ENCODE measurements at regions not wholly inside any gene's neighbourhood (a gene's known extent, or its start where the extent isn't known, plus 50 kb on each side); places are given as distances from the start of the nearest gene placed in this dataset.

- no peak for DNase-seq (ENCODE audit: low spot score)
Observed at GRCh38 chr10:121426307-121426706, 171.9 kb downstream of the FGFR2 start.
